GM12878 (cell line): ENCODE measurements at regions not wholly inside any gene's neighbourhood (a gene's known extent, or its start where the extent isn't known, plus 50 kb on each side); places are given as distances from the start of the nearest gene placed in this dataset.

Source experiments
- ATAC-seq: fragments of 200-7000 bp; cut with Tn5 transposase; 3 replicates; pipeline ENCODE4 v1.9.1; 2020; ENCODE audit warnings: mild to moderate bottlenecking, moderate library complexity
- BruUV-seq: library from RNA; stranded (reverse); fragments of 400-500 nt; replicated peaks from 2 replicates; lab custom pipeline; 2021; lab: Mats Ljungman, UMichigan
- CTCF ChIA-PET: fragments of 300-600 bp; sonication (Branson Sonifier 250); formaldehyde crosslinking; extraction: SDS; loops from one replicate; lab custom pipeline; 2021; ENCODE audit warnings: inconsistent platforms; lab: Yijun Ruan, JAX
- POLR2A ChIA-PET: fragments of 350-600 bp; formaldehyde crosslinking; extraction: SDS; loops from one replicate; lab custom pipeline; 2021; ENCODE audit warnings: inconsistent platforms; lab: Charles Lee
- RAD21 ChIA-PET: fragments of 300-600 bp; sonication (Branson Sonifier 250); formaldehyde crosslinking; loops from one replicate; lab custom pipeline; 2023; ENCODE audit warnings: antibody characterized with exemption; ENCODE audit not compliant: unreplicated experiment; lab: Charles Lee
- SMC1A ChIA-PET: fragments of 300-600 bp; sonication (Branson Sonifier 250); formaldehyde crosslinking; loops from one replicate; lab custom pipeline; 2023; ENCODE audit not compliant: unreplicated experiment, uncharacterized antibody; lab: Charles Lee
- DNase-seq: peaks from one replicate; pipeline ENCODE4 v3.0.0-alpha.2; 2011; ENCODE audit warnings: low read depth, low spot score
- FAIRE-seq: peaks from 3 replicates; lab custom pipeline; 2011; peaks lifted over from hg19 to GRCh38; lab: Jason Lieb, UNC
- H2AFZ ChIP-seq: 2 replicates; pipeline ENCODE4 v1.6.0; 2011; ENCODE audit warnings: low read depth, low read length, control low read depth; ENCODE audit not compliant: control insufficient read depth
- H3K27ac ChIP-seq: 2 replicates; pipeline ENCODE4 v1.5.1; 2011; ENCODE audit warnings: control low read depth; ENCODE audit not compliant: control insufficient read depth, insufficient read depth
- H3K27me3 ChIP-seq, 2 experiments: replicated peaks in 1 of 2; 2 replicates each; pipeline versions ENCODE4 v1.6.0 to v1.6.1; 2011; ENCODE audit warnings: low read length in 1 of 2; ENCODE audit not compliant: control insufficient read depth in 2 of 2, insufficient read depth in 2 of 2
- H3K36me3 ChIP-seq, 2 experiments: 2 replicates each; pipeline ENCODE4 v1.5.1; 2011; ENCODE audit warnings: low read length in 1 of 2; ENCODE audit not compliant: control insufficient read depth in 2 of 2, insufficient read depth in 2 of 2
- H3K4me1 ChIP-seq: 2 replicates; pipeline ENCODE4 v1.6.1; 2011; ENCODE audit warnings: mild to moderate bottlenecking, low read length, moderate library complexity, mixed read lengths; ENCODE audit not compliant: control insufficient read depth, insufficient read depth
- H3K4me2 ChIP-seq: 2 replicates; pipeline ENCODE4 v1.6.0; 2011; ENCODE audit warnings: control low read depth; ENCODE audit not compliant: control insufficient read depth, insufficient read depth
- H3K4me3 ChIP-seq: fragments of 200-600 bp; sonication (generic); 2 replicates; pipeline ENCODE4 v1.5.1; 2016
- H3K79me2 ChIP-seq: 2 replicates; pipeline ENCODE4 v1.6.0; 2011; ENCODE audit warnings: low read length; ENCODE audit not compliant: control insufficient read depth, insufficient read depth
- H3K9ac ChIP-seq: 2 replicates; pipeline ENCODE4 v1.8.0; 2011; ENCODE audit warnings: low read length, control low read depth, mixed read lengths; ENCODE audit not compliant: control insufficient read depth, insufficient read depth
- H3K9me3 ChIP-seq: replicated peaks from 3 replicates; pipeline ENCODE4 v1.5.1; 2011; ENCODE audit warnings: mild to moderate bottlenecking, low read length; ENCODE audit not compliant: control insufficient read depth, insufficient read depth
- H4K20me1 ChIP-seq: 2 replicates; pipeline ENCODE4 v1.6.0; 2011; ENCODE audit not compliant: control insufficient read depth, insufficient read depth
- MEF2A ChIP-seq: IDR thresholded peaks from 2 replicates; pipeline ENCODE4 v1.6.1; 2011; ENCODE audit warnings: low read depth, mild to moderate bottlenecking, low read length, moderate library complexity; ENCODE audit not compliant: insufficient read depth
- NBN ChIP-seq: fragments of 450-650 bp; IDR thresholded peaks from 2 replicates; pipeline ENCODE4 v1.6.1; 2016
- PAX5 ChIP-seq: IDR thresholded peaks from 2 replicates; pipeline ENCODE4 v1.6.1; 2011; ENCODE audit warnings: low read depth, low read length, borderline replicate concordance
- WGBS: methylation state at CpG from one replicate; pipeline ENCODE4 v1.1.6; 2016; ENCODE audit warnings: low lambda C conversion rate; ENCODE audit not compliant: insufficient replicate concordance, insufficient coverage; ENCODE audit errors: missing lambda C conversion rate; 5-methylcytosine and 5-hydroxymethylcytosine counted together
- in situ Hi-C: fragments of 300-500 bp; cut with MboI; formaldehyde crosslinking; loops from 9 replicates; pipeline ENCODE4 v1.14.3; 2018; ENCODE audit warnings: mixed read lengths
- intact Hi-C: fragments of 100-400 bp; cut with micrococcal nuclease; formaldehyde crosslinking; loops from one replicate; pipeline ENCODE4 v1.14.2; 2022; ENCODE audit not compliant: unreplicated experiment
- TF ChIP-seq, protein P1 (sequence below): fragments of 450-650 bp; IDR thresholded peaks from 2 replicates; pipeline ENCODE4 v1.6.1; 2017; ENCODE audit warnings: antibody characterized with exemption, mild to moderate bottlenecking, moderate library complexity
- TF ChIP-seq, protein P2 (sequence below): fragments of 450-650 bp; IDR thresholded peaks from 2 replicates; pipeline ENCODE4 v1.6.1; 2016; ENCODE audit warnings: mild to moderate bottlenecking, moderate library complexity, borderline replicate concordance

DNA sequence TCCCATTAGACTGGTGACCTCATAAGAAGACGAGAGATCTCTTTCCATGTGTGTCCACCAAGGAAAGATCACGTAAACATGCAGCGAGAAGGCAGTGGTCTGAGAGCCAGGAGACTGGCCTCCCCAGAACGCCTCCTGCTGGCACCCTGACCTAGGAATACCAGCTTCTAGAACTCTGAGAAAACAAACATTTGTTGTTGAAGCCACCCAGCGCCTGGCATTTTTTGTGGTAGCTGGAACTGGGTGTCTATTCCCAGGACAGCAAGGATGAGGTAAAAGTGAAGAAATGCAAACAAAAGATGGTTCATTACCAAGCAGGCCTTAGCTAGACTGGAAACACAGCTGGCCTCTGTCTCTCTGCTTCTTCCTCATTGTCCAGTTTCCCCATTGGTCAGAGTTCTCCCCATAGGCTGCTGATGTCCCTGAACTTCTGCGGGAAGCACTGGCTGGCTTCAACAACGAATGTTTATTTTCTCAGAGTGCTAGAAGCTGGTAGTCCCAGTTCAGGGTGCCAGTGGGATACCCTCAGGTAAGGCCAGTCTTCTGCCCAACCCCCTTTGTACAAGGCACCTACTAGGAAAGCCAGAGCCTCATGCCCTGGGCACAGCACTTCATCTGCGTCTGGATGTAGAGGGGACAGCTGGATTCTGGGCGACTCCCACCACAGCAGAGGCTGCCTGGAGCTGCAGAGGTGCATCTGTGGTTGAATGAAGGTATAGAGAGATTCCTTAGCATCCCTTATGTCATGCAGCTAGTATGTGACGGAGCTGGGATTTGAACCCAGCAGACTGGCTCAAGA, 304.9 kb downstream of the TCERG1L start:
- Histone ChIP-seq H3K79me2 (no peaks in the 10 kb centered on the region), H3K27ac (no peak overlapping the region), H3K4me3 (no peak overlapping the region), H3K36me3 (no peaks in the 10 kb centered on the region), H3K27me3 (no peaks in the 10 kb centered on the region), H3K9ac (no peak overlapping the region), H3K9me3 (no peaks in the 10 kb centered on the region; the same call in 2 of the 3 replicates), H4K20me1 (no peaks in the 10 kb centered on the region), H3K4me1 (no peaks in the 10 kb centered on the region), H2AFZ (no peak overlapping the region), H3K4me2 (no peak overlapping the region)
- WGBS = 20% methylated on average over 10 of the region's 10 CpGs
- ChIA-PET SMC1A (no interaction called here), POLR2A (no interaction called here), RAD21 (no interaction called here), CTCF (no interaction called here)
- TF ChIP-seq NBN = no peak
- TF ChIP-seq, protein P1, sequence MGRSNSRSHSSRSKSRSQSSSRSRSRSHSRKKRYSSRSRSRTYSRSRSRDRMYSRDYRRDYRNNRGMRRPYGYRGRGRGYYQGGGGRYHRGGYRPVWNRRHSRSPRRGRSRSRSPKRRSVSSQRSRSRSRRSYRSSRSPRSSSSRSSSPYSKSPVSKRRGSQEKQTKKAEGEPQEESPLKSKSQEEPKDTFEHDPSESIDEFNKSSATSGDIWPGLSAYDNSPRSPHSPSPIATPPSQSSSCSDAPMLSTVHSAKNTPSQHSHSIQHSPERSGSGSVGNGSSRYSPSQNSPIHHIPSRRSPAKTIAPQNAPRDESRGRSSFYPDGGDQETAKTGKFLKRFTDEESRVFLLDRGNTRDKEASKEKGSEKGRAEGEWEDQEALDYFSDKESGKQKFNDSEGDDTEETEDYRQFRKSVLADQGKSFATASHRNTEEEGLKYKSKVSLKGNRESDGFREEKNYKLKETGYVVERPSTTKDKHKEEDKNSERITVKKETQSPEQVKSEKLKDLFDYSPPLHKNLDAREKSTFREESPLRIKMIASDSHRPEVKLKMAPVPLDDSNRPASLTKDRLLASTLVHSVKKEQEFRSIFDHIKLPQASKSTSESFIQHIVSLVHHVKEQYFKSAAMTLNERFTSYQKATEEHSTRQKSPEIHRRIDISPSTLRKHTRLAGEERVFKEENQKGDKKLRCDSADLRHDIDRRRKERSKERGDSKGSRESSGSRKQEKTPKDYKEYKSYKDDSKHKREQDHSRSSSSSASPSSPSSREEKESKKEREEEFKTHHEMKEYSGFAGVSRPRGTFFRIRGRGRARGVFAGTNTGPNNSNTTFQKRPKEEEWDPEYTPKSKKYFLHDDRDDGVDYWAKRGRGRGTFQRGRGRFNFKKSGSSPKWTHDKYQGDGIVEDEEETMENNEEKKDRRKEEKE = no peak
- FAIRE-seq = no peak
- no peak for ATAC-seq
- in situ Hi-C loops (no loop called here), intact Hi-C loops (no loop called here)
- DNase-seq = no peak
- BruUV-seq = no TSS peak

DNA sequence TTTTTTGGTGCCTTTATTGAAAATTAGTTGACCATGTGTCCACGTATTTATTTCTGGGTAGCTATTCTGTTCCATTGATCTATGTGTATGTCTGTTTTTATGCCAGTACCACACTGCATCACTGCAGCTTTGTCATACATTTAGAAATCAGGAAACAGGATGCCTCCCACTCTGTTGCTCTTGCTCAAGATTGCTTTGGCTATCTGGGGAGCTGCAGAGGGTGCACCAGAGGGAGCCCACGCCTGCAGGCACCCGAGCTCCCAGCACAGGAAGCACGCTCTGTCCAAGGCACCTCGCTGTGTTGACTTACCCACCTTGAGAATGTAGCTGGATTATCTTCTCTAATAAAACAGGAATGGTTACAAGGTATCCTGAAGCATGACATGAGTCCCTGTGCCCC, 301.7 kb downstream of the TCERG1L start:
- intact Hi-C loops (no loop called here), in situ Hi-C loops (no loop called here)
- no peak overlapping the region for H3K9ac ChIP-seq
- WGBS = 0% methylated on average over 5 of the region's 5 CpGs
- H2AFZ ChIP-seq = no peak overlapping the region
- SMC1A ChIA-PET = no interaction called here
- BruUV-seq = no TSS peak
- no peak overlapping the region for H3K4me2 ChIP-seq
- H3K79me2 ChIP-seq = no peaks in the 10 kb centered on the region
- no peaks in the 10 kb centered on the region for H4K20me1 ChIP-seq
- ATAC-seq = no peak
- no peak overlapping the region for H3K4me3 ChIP-seq
- H3K36me3 ChIP-seq = no peaks in the 10 kb centered on the region
- FAIRE-seq = no peak
- no peak overlapping the region for H3K27ac ChIP-seq
- CTCF ChIA-PET = no interaction called here
- no peaks in the 10 kb centered on the region for H3K4me1 ChIP-seq
- no peak for DNase-seq
- POLR2A ChIA-PET = no interaction called here
- no peaks in the 10 kb centered on the region for H3K27me3 ChIP-seq
- no peaks in the 10 kb centered on the region; the same call in 2 of the 3 replicates for H3K9me3 ChIP-seq
- RAD21 ChIA-PET = no interaction called here
- TF ChIP-seq PAX5 = no peak
- TF ChIP-seq, protein P2, sequence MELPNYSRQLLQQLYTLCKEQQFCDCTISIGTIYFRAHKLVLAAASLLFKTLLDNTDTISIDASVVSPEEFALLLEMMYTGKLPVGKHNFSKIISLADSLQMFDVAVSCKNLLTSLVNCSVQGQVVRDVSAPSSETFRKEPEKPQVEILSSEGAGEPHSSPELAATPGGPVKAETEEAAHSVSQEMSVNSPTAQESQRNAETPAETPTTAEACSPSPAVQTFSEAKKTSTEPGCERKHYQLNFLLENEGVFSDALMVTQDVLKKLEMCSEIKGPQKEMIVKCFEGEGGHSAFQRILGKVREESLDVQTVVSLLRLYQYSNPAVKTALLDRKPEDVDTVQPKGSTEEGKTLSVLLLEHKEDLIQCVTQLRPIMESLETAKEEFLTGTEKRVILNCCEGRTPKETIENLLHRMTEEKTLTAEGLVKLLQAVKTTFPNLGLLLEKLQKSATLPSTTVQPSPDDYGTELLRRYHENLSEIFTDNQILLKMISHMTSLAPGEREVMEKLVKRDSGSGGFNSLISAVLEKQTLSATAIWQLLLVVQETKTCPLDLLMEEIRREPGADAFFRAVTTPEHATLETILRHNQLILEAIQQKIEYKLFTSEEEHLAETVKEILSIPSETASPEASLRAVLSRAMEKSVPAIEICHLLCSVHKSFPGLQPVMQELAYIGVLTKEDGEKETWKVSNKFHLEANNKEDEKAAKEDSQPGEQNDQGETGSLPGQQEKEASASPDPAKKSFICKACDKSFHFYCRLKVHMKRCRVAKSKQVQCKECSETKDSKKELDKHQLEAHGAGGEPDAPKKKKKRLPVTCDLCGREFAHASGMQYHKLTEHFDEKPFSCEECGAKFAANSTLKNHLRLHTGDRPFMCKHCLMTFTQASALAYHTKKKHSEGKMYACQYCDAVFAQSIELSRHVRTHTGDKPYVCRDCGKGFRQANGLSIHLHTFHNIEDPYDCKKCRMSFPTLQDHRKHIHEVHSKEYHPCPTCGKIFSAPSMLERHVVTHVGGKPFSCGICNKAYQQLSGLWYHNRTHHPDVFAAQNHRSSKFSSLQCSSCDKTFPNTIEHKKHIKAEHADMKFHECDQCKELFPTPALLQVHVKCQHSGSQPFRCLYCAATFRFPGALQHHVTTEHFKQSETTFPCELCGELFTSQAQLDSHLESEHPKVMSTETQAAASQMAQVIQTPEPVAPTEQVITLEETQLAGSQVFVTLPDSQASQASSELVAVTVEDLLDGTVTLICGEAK = no peak
- no peak for TF ChIP-seq MEF2A
